Keratinocyte (primary cell): ENCODE measurements at regions not wholly inside any gene's neighbourhood (a gene's known extent, or its start where the extent isn't known, plus 50 kb on each side); places are given as distances from the start of the nearest gene placed in this dataset.

ENCODE experiments used
- DNase-seq: peaks from one replicate; pipeline ENCODE4 v3.0.0-alpha.2; 2011; ENCODE audit warnings: low read depth, missing footprints, low spot score
- FAIRE-seq: peaks from 2 replicates; lab custom pipeline; 2011; peaks lifted over from hg19 to GRCh38; lab: Jason Lieb, UNC
- H2AFZ ChIP-seq: 2 replicates; pipeline ENCODE4 v1.6.0; 2012; ENCODE audit warnings: low read length, control low read depth, inconsistent platforms; ENCODE audit not compliant: control insufficient read depth
- H3K27ac ChIP-seq: 2 replicates; pipeline ENCODE4 v1.5.1; 2011; ENCODE audit warnings: low read length; ENCODE audit not compliant: control insufficient read depth, insufficient read depth
- H3K27me3 ChIP-seq: 3 replicates; pipeline ENCODE4 v1.6.0; 2011; ENCODE audit warnings: low read length; ENCODE audit not compliant: control insufficient read depth, insufficient read depth; ENCODE audit errors: extremely low read depth
- H3K36me3 ChIP-seq, 2 experiments: 2 replicates in 1 of 2; 3 replicates in 1 of 2; pipeline ENCODE4 v1.5.1; 2011; ENCODE audit warnings: low read length in 2 of 2, mild to moderate bottlenecking in 1 of 2; ENCODE audit not compliant: control insufficient read depth in 2 of 2, insufficient read depth in 2 of 2; ENCODE audit errors: extremely low read depth in 1 of 2
- H3K4me1 ChIP-seq: 3 replicates; pipeline ENCODE4 v1.5.1; 2011; ENCODE audit warnings: low read length; ENCODE audit not compliant: control insufficient read depth, insufficient read depth; ENCODE audit errors: extremely low read depth
- H3K4me2 ChIP-seq: 3 replicates; pipeline ENCODE4 v1.6.0; 2011; ENCODE audit warnings: low read depth, low read length; ENCODE audit not compliant: control insufficient read depth, insufficient read depth; ENCODE audit errors: extremely low read depth
- H3K4me3 ChIP-seq, 3 experiments: fragments of 200-600 bp in 1 of 3; sonication (generic) in 1 of 3; 2 replicates in 2 of 3; 3 replicates in 1 of 3; pipeline ENCODE4 v1.5.1; 2011 to 2016; ENCODE audit warnings: low read length in 3 of 3, mild to moderate bottlenecking in 3 of 3, control low read depth in 2 of 3, inconsistent platforms in 1 of 3, low read depth in 1 of 3, mixed read lengths in 1 of 3, mixed run types in 1 of 3, moderate library complexity in 1 of 3; ENCODE audit not compliant: control insufficient read depth in 2 of 3, insufficient read depth in 2 of 3; ENCODE audit errors: extremely low read depth in 1 of 3
- H3K79me2 ChIP-seq: 2 replicates; pipeline ENCODE4 v1.6.0; 2012; ENCODE audit warnings: low read length; ENCODE audit not compliant: control insufficient read depth, insufficient read depth
- H3K9ac ChIP-seq: 3 replicates; pipeline ENCODE4 v1.6.0; 2011; ENCODE audit warnings: low read length; ENCODE audit not compliant: control insufficient read depth, insufficient read depth; ENCODE audit errors: extremely low read depth
- H3K9me1 ChIP-seq: 3 replicates; pipeline ENCODE4 v1.6.0; 2011; ENCODE audit warnings: low read length; ENCODE audit not compliant: control insufficient read depth, insufficient read depth; ENCODE audit errors: extremely low read depth
- H3K9me3 ChIP-seq: 2 replicates; pipeline ENCODE4 v1.5.1; 2012; ENCODE audit warnings: low read depth, low read length; ENCODE audit not compliant: control insufficient read depth
- H4K20me1 ChIP-seq: 3 replicates; pipeline ENCODE4 v1.6.0; 2011; ENCODE audit warnings: low read length; ENCODE audit not compliant: control insufficient read depth, insufficient read depth; ENCODE audit errors: extremely low read depth
- CTCF ChIP-seq, 3 experiments: IDR thresholded peaks in 1 of 3; conservative IDR thresholded peaks in 1 of 3; optimal IDR thresholded peaks in 1 of 3; 2 replicates in 2 of 3; 3 replicates in 1 of 3; pipeline versions ENCODE3 to v1.5.1; 2011; ENCODE audit warnings: low read length in 3 of 3, mild to moderate bottlenecking in 3 of 3, moderate library complexity in 2 of 3, control low read depth in 1 of 3, inconsistent platforms in 1 of 3; ENCODE audit not compliant: insufficient read depth in 2 of 3; ENCODE audit errors: extremely low read depth in 1 of 3
- EZH2 ChIP-seq: IDR thresholded peaks from one replicate; pipeline ENCODE4 v1.6.1; 2012; ENCODE audit warnings: inconsistent platforms, mild to moderate bottlenecking, low read length, moderate library complexity
- dilution Hi-C: fragments of 300-500 bp; cut with MboI; formaldehyde crosslinking; loops from one replicate; pipeline ENCODE4 v1.7.0; 2020; ENCODE audit warnings: low sequenced_read_pairs; ENCODE audit not compliant: extremely low pct_ligation_motif_present

DNA sequence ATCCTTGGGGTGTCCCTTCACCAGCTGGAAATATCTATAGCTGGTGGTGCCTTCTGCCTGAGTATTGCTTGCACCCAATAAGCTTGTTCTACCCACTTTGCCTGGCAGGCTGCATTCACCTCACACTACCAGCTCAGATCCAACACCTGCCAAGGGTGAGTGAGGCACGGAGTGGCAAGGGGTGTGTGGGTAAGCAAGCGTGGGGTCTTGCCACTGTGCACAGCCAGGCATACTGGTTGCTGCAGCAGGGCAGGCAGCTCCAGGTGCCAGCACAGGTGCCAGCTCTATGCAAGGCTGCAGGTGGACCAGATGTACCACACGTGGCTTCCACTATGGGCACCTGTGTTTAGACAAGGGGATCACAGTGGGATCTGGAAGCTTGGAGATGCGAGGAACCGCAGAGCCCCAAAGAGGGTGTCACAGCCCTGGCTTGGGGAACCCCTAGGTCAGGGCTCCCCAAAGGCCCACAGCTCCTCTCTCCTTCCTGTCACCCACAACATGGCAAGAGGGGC, 167.7 kb upstream of the MRPS30 start:
- H3K9me1 ChIP-seq: no peaks in the 10 kb centered on the region
- no peak for DNase-seq
- no peaks in the 10 kb centered on the region for H4K20me1 ChIP-seq
- no peak overlapping the region for H3K27ac ChIP-seq
- no peak overlapping the region for H3K4me3 ChIP-seq
- no peaks in the 10 kb centered on the region for H3K79me2 ChIP-seq
- TF ChIP-seq EZH2: no peak
- TF ChIP-seq CTCF (optimal IDR thresholded peaks at IDR 0.05 in 1 of 3, IDR thresholded peaks at IDR 0.05 in 1 of 3, conservative IDR thresholded peaks at IDR 0.05 in 1 of 3; ENCODE audit: extremely low read depth in 1 of 3, insufficient read depth in 2 of 3, low read length in 3 of 3): no peak
- H3K4me2 ChIP-seq: no peak overlapping the region
- no peaks in the 10 kb centered on the region for H3K4me1 ChIP-seq
- no peak overlapping the region for H2AFZ ChIP-seq
- no peaks in the 10 kb centered on the region for H3K27me3 ChIP-seq
- dilution Hi-C loops: no loop called here
- H3K9me3 ChIP-seq: peaks cover 2% of the 10 kb centered on the region
- no peak for FAIRE-seq
- H3K36me3 ChIP-seq: no peaks in the 10 kb centered on the region
- H3K9ac ChIP-seq: no peak overlapping the region

- H3K27me3 ChIP-seq: no peaks in the 10 kb centered on the region
- no peak overlapping the region for H3K4me2 ChIP-seq
- H3K36me3 ChIP-seq: no peaks in the 10 kb centered on the region
- H3K27ac ChIP-seq: no peak overlapping the region
- H3K4me1 ChIP-seq: no peaks in the 10 kb centered on the region
- no peaks in the 10 kb centered on the region for H3K79me2 ChIP-seq
- no peaks in the 10 kb centered on the region for H3K9me1 ChIP-seq
- H3K4me3 ChIP-seq: no peak overlapping the region
- H4K20me1 ChIP-seq: no peaks in the 10 kb centered on the region
- H2AFZ ChIP-seq: no peak overlapping the region
- peaks cover 2% of the 10 kb centered on the region for H3K9me3 ChIP-seq
- no peak overlapping the region for H3K9ac ChIP-seq
- DNase-seq: no peak
- no peak for FAIRE-seq
- TF ChIP-seq EZH2: no peak
- dilution Hi-C loops: no loop called here
These were observed 170.6 kb upstream of the MRPS30 start for GRCh38 chr5:44637916-44638869.
